ENCODE measurements at regions not wholly inside any gene's neighbourhood (a gene's known extent, or its start where the extent isn't known, plus 50 kb on each side); places are given as distances from the start of the nearest gene placed in this dataset.

GRCh38 chr6:45724511-45724910 is 291.1 kb downstream of the CLIC5 start:
- TF ChIP-seq CTCF (conservative IDR thresholded peaks at IDR 0.05) (no peak), EZH2 (IDR thresholded peaks at IDR 0.05; ENCODE audit: low read depth) (no peak)

Measured in PC-9 (cell line).